ENCODE measurements at regions not wholly inside any gene's neighbourhood (a gene's known extent, or its start where the extent isn't known, plus 50 kb on each side); places are given as distances from the start of the nearest gene placed in this dataset.

DNA sequence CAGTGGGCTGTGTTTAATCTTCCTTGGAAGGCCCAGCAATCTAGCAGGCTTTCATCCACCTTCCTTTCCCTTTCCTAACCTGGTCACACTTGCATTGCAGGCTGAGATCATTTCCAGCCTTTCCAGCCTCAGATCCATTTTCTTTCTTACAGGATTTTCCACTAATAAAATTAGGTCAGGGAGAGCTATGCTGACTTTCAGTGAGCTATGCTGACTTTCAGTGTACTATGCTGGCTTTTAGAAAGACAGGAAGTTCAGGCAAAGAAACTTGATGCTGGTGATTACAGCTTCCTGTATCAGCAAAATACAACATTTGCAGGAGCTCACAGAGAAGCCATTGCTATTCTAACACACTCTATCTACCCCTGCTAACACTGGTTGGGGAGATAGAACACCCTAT lies 735.0 kb downstream of the CCDC85A start:
- no peak for TF ChIP-seq ZC3H10 (CRISPR knock-in tag; IDR thresholded peaks at IDR 0.05)
- TF ChIP-seq ISL1 (CRISPR knock-in tag; IDR thresholded peaks at IDR 0.05): no peak
- TF ChIP-seq SNAI2 (CRISPR knock-in tag; IDR thresholded peaks at IDR 0.05): no peak
- no peak for TF ChIP-seq ARNTL (CRISPR knock-in tag; IDR thresholded peaks at IDR 0.05; ENCODE audit: borderline replicate concordance, low read depth)
- TF ChIP-seq, protein P1, sequence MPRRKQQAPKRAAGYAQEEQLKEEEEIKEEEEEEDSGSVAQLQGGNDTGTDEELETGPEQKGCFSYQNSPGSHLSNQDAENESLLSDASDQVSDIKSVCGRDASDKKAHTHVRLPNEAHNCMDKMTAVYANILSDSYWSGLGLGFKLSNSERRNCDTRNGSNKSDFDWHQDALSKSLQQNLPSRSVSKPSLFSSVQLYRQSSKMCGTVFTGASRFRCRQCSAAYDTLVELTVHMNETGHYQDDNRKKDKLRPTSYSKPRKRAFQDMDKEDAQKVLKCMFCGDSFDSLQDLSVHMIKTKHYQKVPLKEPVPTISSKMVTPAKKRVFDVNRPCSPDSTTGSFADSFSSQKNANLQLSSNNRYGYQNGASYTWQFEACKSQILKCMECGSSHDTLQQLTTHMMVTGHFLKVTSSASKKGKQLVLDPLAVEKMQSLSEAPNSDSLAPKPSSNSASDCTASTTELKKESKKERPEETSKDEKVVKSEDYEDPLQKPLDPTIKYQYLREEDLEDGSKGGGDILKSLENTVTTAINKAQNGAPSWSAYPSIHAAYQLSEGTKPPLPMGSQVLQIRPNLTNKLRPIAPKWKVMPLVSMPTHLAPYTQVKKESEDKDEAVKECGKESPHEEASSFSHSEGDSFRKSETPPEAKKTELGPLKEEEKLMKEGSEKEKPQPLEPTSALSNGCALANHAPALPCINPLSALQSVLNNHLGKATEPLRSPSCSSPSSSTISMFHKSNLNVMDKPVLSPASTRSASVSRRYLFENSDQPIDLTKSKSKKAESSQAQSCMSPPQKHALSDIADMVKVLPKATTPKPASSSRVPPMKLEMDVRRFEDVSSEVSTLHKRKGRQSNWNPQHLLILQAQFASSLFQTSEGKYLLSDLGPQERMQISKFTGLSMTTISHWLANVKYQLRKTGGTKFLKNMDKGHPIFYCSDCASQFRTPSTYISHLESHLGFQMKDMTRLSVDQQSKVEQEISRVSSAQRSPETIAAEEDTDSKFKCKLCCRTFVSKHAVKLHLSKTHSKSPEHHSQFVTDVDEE (CRISPR knock-in tag; IDR thresholded peaks at IDR 0.05): no peak
- TF ChIP-seq BACH2 (CRISPR knock-in tag; IDR thresholded peaks at IDR 0.05; ENCODE audit: borderline replicate concordance): no peak
- ATAC-seq: peak; percentile 68

DNA sequence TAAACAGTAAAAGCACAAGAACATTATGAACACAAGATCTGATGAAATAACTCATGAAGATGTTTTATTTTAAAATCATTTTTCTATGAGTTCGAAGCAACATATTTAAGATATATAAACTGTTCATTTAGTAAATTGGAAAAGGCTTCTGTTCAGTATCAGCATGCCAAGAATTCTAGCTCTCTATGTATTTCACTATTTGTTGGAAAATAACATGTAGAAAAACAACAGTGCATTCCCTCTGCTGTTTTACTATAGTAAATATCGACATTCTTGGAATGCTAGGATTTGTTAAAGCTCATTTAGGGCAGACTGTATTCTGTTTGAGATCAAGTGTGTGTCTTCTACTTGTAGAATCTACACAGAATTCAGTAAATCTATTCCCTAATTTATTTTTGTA lies 750.2 kb downstream of the CCDC85A start:
- no peak for TF ChIP-seq ZNF565 (CRISPR knock-in tag; conservative IDR thresholded peaks at IDR 0.05; ENCODE audit: low read depth)
- ATAC-seq: no peak

DNA sequence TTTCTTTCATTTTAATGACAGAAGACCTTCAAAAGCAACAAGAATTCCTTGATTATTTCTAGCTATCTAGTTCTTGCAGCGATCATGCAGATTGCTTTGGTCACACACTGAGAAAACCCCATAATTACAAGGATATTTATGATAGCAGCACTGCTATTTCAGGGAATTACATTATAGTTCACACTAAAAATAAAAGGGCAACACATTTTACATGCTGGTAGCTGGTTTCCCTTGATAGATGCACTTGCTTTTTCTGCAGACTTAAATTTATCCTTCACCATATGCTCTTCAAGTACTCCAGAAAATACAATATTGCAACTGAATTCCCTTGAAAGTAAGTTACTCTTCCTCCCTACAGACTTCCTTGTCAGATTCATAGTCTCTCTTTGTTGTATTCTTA lies 751.1 kb downstream of the CCDC85A start:
- TF ChIP-seq SNAI2 (CRISPR knock-in tag; IDR thresholded peaks at IDR 0.05) (no peak), ZNF70 (CRISPR knock-in tag; IDR thresholded peaks at IDR 0.05) (no peak), PPARA (CRISPR knock-in tag; IDR thresholded peaks at IDR 0.05; ENCODE audit: borderline replicate concordance) (no peak), ESRRG (CRISPR knock-in tag; IDR thresholded peaks at IDR 0.05) (no peak), TOX (CRISPR knock-in tag; IDR thresholded peaks at IDR 0.05; ENCODE audit: borderline replicate concordance) (no peak), RARB (CRISPR knock-in tag; IDR thresholded peaks at IDR 0.05) (no peak), ZFP3 (CRISPR knock-in tag; IDR thresholded peaks at IDR 0.05) (no peak), GLIS3 (CRISPR knock-in tag; IDR thresholded peaks at IDR 0.05) (no peak), TCF4 (CRISPR knock-in tag; IDR thresholded peaks at IDR 0.05; ENCODE audit: borderline replicate concordance) (no peak), ZNF8 (CRISPR knock-in tag; IDR thresholded peaks at IDR 0.05) (no peak), ZNF565 (CRISPR knock-in tag; conservative IDR thresholded peaks at IDR 0.05; ENCODE audit: low read depth) (no peak), ZFP30 (CRISPR knock-in tag; IDR thresholded peaks at IDR 0.05) (no peak), OSR1 (CRISPR knock-in tag; IDR thresholded peaks at IDR 0.05) (no peak), ARNTL (CRISPR knock-in tag; IDR thresholded peaks at IDR 0.05; ENCODE audit: borderline replicate concordance, low read depth) (no peak)
- TF ChIP-seq, protein P2, sequence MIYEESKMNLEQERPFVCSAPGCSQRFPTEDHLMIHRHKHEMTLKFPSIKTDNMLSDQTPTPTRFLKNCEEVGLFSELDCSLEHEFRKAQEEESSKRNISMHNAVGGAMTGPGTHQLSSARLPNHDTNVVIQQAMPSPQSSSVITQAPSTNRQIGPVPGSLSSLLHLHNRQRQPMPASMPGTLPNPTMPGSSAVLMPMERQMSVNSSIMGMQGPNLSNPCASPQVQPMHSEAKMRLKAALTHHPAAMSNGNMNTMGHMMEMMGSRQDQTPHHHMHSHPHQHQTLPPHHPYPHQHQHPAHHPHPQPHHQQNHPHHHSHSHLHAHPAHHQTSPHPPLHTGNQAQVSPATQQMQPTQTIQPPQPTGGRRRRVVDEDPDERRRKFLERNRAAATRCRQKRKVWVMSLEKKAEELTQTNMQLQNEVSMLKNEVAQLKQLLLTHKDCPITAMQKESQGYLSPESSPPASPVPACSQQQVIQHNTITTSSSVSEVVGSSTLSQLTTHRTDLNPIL (CRISPR knock-in tag; IDR thresholded peaks at IDR 0.05; ENCODE audit: low read depth): no peak
- TF ChIP-seq, protein P3, sequence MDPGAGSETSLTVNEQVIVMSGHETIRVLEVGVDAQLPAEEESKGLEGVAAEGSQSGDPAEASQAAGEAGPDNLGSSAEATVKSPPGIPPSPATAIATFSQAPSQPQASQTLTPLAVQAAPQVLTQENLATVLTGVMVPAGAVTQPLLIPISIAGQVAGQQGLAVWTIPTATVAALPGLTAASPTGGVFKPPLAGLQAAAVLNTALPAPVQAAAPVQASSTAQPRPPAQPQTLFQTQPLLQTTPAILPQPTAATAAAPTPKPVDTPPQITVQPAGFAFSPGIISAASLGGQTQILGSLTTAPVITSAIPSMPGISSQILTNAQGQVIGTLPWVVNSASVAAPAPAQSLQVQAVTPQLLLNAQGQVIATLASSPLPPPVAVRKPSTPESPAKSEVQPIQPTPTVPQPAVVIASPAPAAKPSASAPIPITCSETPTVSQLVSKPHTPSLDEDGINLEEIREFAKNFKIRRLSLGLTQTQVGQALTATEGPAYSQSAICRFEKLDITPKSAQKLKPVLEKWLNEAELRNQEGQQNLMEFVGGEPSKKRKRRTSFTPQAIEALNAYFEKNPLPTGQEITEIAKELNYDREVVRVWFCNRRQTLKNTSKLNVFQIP (CRISPR knock-in tag; IDR thresholded peaks at IDR 0.05; ENCODE audit: borderline replicate concordance, low read depth): no peak
- TF ChIP-seq, protein P4, sequence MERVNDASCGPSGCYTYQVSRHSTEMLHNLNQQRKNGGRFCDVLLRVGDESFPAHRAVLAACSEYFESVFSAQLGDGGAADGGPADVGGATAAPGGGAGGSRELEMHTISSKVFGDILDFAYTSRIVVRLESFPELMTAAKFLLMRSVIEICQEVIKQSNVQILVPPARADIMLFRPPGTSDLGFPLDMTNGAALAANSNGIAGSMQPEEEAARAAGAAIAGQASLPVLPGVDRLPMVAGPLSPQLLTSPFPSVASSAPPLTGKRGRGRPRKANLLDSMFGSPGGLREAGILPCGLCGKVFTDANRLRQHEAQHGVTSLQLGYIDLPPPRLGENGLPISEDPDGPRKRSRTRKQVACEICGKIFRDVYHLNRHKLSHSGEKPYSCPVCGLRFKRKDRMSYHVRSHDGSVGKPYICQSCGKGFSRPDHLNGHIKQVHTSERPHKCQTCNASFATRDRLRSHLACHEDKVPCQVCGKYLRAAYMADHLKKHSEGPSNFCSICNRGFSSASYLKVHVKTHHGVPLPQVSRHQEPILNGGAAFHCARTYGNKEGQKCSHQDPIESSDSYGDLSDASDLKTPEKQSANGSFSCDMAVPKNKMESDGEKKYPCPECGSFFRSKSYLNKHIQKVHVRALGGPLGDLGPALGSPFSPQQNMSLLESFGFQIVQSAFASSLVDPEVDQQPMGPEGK (CRISPR knock-in tag; IDR thresholded peaks at IDR 0.05; ENCODE audit: borderline replicate concordance): no peak
- ATAC-seq: no peak

DNA sequence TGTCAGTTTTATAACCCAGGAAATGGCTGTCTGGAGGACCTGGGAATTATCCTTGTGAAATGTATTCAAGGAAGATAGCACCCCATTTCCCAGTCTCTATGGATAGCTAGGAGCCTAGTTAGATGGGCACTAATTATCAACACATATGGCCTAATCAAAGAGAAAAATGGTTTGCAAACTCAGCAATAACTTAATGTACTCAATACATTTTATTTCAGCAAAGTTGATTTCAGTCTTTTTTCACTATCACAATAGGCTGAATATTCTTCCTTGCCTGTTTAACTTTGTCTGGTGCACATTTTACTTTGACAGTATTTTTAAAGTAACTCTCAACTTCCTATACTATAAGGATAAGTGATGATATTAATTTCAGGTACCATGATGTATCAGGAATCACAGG lies 756.3 kb downstream of the CCDC85A start:
- TF ChIP-seq ZNF8 (CRISPR knock-in tag; IDR thresholded peaks at IDR 0.05) (no peak), PPARA (CRISPR knock-in tag; IDR thresholded peaks at IDR 0.05; ENCODE audit: borderline replicate concordance) (no peak), TCF4 (CRISPR knock-in tag; IDR thresholded peaks at IDR 0.05; ENCODE audit: borderline replicate concordance) (no peak), ZC3H10 (CRISPR knock-in tag; IDR thresholded peaks at IDR 0.05) (no peak)
- TF ChIP-seq, protein P4 (CRISPR knock-in tag; IDR thresholded peaks at IDR 0.05; ENCODE audit: borderline replicate concordance): no peak

More for the DNA sequence above, 756.3 kb downstream of the CCDC85A start:
- ATAC-seq: no peak

Data from SK-N-SH treated with all-trans-retinoic acid at 6 μM for 48 hours (cell line).